AG09319 (cell line): ENCODE measurements at regions not wholly inside any gene's neighbourhood (a gene's known extent, or its start where the extent isn't known, plus 50 kb on each side); places are given as distances from the start of the nearest gene placed in this dataset.
"Not testable (repeated sequence)": the region's sequence is repeated elsewhere in the genome, so short reads cannot be mapped to it uniquely, and the experiment has no call there.

Experiments used
- DNase-seq: peaks from one replicate; pipeline ENCODE4 v3.0.0-alpha.2; 2010; ENCODE audit warnings: low read depth; ENCODE audit errors: extremely low read depth
- TF ChIP-seq, protein P1 (sequence below): IDR thresholded peaks from 2 replicates; pipeline ENCODE4 v1.5.1; 2011; ENCODE audit warnings: low read depth, mild to moderate bottlenecking, inconsistent platforms, low read length, moderate library complexity

DNA sequence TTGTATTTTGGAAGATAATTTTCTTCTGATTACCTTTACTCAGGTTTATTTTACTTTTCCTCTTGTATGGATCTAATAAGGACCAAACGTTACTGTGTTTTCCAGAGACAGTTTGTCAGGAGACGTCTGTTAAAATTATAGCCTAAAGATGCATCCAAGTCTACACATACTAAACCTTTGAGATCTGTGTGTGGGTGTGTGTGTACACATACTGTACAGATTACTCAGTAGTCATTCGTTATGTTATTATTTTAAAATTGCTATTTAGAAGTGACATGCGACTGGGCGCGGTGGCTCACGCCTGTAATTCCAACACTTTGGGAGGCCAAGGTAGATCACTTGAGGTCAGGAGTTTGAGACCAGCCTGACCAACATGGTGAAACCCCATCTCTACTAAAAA is 51.6 kb upstream of the CNTLN start:
- DNase-seq, result no peak
- TF ChIP-seq, protein P1, sequence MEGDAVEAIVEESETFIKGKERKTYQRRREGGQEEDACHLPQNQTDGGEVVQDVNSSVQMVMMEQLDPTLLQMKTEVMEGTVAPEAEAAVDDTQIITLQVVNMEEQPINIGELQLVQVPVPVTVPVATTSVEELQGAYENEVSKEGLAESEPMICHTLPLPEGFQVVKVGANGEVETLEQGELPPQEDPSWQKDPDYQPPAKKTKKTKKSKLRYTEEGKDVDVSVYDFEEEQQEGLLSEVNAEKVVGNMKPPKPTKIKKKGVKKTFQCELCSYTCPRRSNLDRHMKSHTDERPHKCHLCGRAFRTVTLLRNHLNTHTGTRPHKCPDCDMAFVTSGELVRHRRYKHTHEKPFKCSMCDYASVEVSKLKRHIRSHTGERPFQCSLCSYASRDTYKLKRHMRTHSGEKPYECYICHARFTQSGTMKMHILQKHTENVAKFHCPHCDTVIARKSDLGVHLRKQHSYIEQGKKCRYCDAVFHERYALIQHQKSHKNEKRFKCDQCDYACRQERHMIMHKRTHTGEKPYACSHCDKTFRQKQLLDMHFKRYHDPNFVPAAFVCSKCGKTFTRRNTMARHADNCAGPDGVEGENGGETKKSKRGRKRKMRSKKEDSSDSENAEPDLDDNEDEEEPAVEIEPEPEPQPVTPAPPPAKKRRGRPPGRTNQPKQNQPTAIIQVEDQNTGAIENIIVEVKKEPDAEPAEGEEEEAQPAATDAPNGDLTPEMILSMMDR, result no peak

DNA sequence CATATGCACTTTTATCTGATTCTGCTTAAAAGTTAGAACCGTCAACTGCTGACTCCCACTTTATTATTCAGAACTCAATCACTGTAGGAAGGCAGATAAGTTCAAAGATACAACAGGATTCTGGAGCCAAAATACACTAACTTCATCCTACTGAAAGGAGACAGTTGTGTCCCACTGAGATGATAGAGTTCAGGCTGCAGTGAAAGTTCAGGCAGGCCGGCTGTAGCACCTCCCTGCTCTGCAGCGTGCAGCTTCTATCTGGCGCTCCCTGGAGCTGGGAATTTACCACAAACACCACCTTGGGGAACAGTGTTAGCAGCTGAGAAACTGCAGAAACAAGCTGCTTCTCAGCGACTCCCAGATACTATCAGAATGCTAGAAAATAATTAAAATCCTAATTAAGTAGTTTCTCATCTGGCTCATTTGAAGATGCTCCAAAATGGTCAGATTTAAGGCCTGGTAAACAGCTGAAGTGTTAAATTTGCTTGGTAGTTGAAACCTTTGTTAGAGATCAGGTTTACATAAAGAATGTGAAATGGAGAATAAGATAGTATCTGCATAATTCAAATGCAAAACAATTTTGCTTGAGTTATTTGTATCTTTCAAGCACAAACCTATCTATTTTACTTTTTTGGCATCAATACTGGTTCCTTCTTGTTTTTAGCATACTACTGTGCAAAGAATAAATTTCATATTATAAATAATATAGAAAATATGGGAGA is 52.3 kb upstream of the CNTLN start:
- no peak for DNase-seq
- TF ChIP-seq, protein P1, result peak; percentile 23

DNA sequence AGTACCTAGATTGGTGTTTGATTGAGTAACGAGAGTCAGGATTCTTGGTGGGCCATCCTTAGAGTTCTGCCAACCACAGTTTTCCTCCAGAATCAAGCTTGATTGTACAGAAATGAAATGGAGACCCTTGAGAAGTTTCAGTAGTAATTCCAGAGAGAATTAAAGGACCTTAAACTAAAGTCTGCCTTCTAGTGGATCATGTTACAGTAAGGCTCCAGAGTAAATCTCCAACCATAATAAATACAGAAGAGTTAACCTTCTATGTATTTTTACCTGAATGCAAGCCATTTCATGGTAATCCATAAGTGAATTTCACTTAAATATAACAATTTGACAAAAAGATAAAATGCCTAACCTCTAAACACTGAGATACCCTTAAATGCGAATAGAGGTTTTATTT is 53.0 kb upstream of the CNTLN start:
- DNase-seq, result no peak
- TF ChIP-seq, protein P1, result no peak

DNA sequence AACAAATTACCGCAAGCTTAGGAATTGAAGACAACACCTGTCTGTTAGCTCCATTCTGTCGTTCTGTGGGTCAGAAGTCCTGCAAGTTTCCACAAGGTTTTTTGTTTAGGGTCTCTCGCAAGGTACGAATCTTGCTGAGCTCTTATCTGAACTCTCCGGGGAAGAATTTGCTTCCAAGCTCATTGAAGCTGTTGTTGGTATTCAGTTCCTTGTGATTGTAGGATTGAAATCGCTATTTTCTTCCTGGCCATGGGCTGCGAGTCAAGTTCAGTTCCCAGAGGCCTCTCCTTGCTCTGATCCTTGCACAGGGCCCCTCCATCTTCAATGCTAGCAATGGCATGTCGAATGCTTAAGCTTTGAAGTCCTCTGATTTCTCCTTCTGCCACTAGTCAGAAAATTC is 53.5 kb upstream of the CNTLN start:
- TF ChIP-seq, protein P1, result no peak

DNA sequence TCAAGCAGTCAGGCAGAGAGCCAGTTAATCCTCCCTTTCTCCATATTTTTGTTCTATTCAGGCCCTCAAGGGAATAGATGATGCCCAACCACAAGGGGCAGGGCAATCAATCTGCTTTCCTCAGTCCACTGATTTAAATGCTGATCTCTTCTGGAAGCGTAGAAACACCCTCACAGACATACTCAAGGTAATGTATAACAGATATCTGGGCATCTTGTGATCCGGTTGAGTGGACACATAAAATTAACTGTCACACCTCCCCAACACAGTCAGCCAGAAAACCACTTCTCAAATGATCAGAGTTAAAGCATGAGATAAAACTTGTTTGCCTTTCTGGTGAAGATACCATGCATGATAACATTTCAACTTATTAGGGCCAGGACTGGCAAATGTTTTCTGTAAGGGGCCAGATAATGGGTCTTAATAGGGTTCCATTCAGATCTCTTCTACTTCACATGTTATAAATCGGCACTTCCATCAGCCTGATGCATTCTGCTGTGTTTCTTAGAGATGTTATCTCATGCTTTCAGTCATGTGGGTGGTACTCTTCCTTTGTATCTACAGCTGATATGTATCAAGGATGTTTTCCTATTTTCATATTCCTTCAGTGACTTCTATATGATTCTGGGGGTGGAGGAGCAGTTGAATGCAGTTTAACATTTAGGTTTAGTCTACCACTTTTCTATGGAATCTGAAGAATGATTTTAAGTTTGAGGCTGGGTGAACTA is 58.9 kb upstream of the CNTLN start:
- DNase-seq, result no peak
- TF ChIP-seq, protein P1, result no peak

More for the DNA sequence above, 53.5 kb upstream of the CNTLN start:
- DNase-seq, result no peak

DNA sequence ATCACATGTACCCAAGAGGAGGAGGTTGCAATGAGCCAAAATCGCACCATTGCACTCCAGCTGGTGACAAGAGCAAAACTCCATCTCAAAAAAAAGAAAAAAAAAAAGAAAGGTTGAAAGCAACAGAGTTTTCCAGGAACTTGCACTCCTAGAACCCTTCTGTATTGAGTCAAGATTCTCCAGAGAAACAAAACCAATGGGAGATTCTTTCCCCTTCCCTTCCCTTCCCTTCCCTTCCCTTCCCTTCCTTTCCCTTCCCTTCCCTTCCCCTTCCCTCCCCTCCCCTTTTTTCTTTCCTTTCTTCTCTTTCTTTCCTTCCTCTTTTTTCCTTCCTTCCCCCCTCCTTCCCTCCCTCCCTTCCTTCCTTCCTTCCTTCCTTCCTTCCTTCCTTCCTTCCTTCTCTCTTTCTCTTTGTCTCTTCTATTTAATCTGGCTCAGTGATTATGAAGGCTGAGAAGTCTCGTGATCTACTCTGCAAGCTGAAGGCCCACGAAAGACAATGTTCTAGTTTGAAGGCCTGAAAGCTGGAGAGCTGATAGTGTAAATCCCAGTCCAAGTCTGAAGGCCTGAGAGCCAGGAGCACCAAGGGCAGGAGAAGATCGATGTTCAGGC is 59.6 kb upstream of the CNTLN start:
- no peak for DNase-seq
- TF ChIP-seq, protein P1, result no peak

DNA sequence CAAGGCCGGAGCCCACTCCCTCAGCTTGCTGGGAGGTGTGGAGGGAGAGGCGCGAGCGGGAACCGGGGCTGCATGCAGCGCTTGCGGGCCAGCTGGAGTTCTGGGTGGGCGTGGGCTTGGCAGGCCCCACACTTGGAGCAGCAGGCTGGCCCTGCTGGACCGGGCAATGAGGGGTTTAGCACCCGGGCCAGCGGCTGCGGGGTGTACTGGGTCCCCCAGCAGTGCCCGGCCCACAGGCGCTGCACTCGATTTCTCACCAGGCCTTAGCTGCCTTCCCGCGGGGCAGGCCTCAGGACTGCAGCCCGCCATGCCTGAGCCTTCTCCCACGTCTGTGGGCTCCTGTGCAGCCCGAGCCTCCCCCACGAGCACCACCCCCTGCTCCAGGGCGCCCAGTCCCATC is 62.3 kb upstream of the CNTLN start:
- not testable (repeated sequence) for DNase-seq
